Astrocyte of the spinal cord (primary cell): ENCODE measurements at regions not wholly inside any gene's neighbourhood (a gene's known extent, or its start where the extent isn't known, plus 50 kb on each side); places are given as distances from the start of the nearest gene placed in this dataset.
A peak's percentile ranks its signal among the peaks of the same experiment; 100 is the strongest.
"Not testable (repeated sequence)": the region's sequence is repeated elsewhere in the genome, so short reads cannot be mapped to it uniquely, and the experiment has no call there.

Experiments
- DNase-seq: peaks from one replicate; pipeline ENCODE4 v3.0.0; 2011; ENCODE audit warnings: low read depth, low spot score
- H3K4me3 ChIP-seq: 2 replicates; pipeline ENCODE4 v1.5.1; 2011; ENCODE audit warnings: low read depth, mild to moderate bottlenecking, low read length, moderate library complexity
- CTCF ChIP-seq: IDR thresholded peaks from 2 replicates; pipeline ENCODE4 v1.5.1; 2012; ENCODE audit warnings: low read depth, mild to moderate bottlenecking, low read length, inconsistent platforms
- in situ Hi-C: cut with HindIII; loops from 2 replicates; pipeline ENCODE4 v1.10.0; 2017; ENCODE audit warnings: low sequenced_read_pairs

GRCh38 chr10:107517811-107518210 is 353.3 kb upstream of the SORCS1 start:
- H3K4me3 ChIP-seq: no peak overlapping the region
- DNase-seq: no peak
- in situ Hi-C loops: no loop called here
- TF ChIP-seq CTCF: no peak

- no peak for TF ChIP-seq CTCF
- in situ Hi-C loops: no loop called here
- H3K4me3 ChIP-seq: no peak overlapping the region
- DNase-seq: no peak
These were observed 351.8 kb upstream of the SORCS1 start for GRCh38 chr10:107516349-107516748.

- H3K4me3 ChIP-seq, in situ Hi-C loops, DNase-seq: not testable (repeated sequence)
These were observed 339.5 kb upstream of the SORCS1 start for GRCh38 chr10:107504011-107504410.

GRCh38 chr10:107502229-107502985 is 337.9 kb upstream of the SORCS1 start:
- no peak for DNase-seq
- no peak for TF ChIP-seq CTCF
- in situ Hi-C loops: no loop called here
- no peak overlapping the region for H3K4me3 ChIP-seq

GRCh38 chr10:107498983-107499382 is 334.5 kb upstream of the SORCS1 start:
- no peak overlapping the region for H3K4me3 ChIP-seq
- TF ChIP-seq CTCF: no peak
- in situ Hi-C loops: no loop called here
- DNase-seq: no peak

GRCh38 chr10:107497024-107497423 is 332.5 kb upstream of the SORCS1 start:
- in situ Hi-C loops: no loop called here
- no peak for DNase-seq
- TF ChIP-seq CTCF: no peak
- no peak overlapping the region for H3K4me3 ChIP-seq

- in situ Hi-C loops: no loop called here
- H3K4me3 ChIP-seq: no peak overlapping the region
- DNase-seq: peak; percentile 26
- TF ChIP-seq CTCF: no peak
These were observed 332.1 kb upstream of the SORCS1 start for GRCh38 chr10:107496594-107496993.
